Dendritic cell treated with granulocyte-macrophage colony-stimulating factor and Interleukin-4, amounts not matched to agents 40 ng/mL and 50 ng/mL, for 4 days (primary cell): ENCODE measurements at regions not wholly inside any gene's neighbourhood (a gene's known extent, or its start where the extent isn't known, plus 50 kb on each side); places are given as distances from the start of the nearest gene placed in this dataset.

Experiments
- H3K27ac Mint-ChIP-seq: one replicate; pipeline ENCODE4 v1.8.0; 2022; ENCODE audit warnings: mild to moderate bottlenecking, mixed read lengths
- H3K27me3 Mint-ChIP-seq: one replicate; pipeline ENCODE4 v1.8.0; 2022; ENCODE audit warnings: mild to moderate bottlenecking, mixed read lengths
- H3K36me3 Mint-ChIP-seq: one replicate; pipeline ENCODE4 v1.8.0; 2022; ENCODE audit warnings: low read depth, mixed read lengths
- H3K4me1 Mint-ChIP-seq: one replicate; pipeline ENCODE4 v1.8.0; 2022; ENCODE audit warnings: low read depth, mixed read lengths
- H3K4me3 Mint-ChIP-seq: one replicate; pipeline ENCODE4 v1.8.0; 2022; ENCODE audit warnings: mild to moderate bottlenecking, moderate library complexity, mixed read lengths
- H3K9me3 Mint-ChIP-seq: one replicate; pipeline ENCODE4 v1.8.0; 2022; ENCODE audit warnings: mixed read lengths
- intact Hi-C: fragments of 100-400 bp; cut with micrococcal nuclease; formaldehyde crosslinking; loops from one replicate; pipeline ENCODE4 v1.15.0; 2022

DNA sequence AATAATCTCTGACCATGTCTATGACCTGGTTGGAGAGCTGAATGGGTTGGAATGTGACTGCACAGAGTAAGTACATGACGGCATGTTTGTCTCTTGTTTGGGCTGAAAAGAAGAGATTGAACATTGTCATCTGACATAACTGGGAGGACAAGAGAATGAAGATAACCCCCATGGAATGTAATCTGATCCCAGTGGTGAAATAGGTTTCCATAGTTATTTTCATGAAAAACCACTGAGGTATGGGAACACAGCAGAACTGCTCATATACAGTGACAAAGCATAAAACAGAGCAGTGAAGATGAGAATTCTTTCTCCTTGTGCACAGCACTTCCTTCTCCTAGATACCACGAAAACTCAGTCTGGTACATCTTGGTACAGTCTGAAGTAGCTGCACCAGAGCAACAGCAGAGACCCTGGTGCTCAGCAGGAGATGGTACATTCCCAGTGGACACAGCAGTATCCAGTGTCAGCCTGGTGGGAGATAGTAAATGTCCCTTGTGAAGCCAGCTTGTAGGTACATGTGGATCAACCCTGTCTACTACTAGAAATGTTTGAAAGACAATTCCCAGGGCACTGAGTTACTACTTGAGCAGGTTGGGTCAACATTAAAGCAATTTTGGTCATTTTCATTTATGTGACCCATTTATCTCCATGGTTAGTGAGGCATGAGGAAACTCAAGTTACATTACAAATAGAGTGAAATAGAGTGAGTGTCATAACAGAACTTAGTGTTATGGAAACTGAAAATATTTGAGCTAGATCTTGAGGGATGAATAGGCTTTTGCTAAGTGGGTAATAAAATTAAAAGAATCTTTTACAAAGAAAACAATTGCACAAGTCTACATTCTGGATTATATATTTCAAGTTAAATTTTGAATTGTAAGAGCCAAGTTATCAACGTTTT, 178.3 kb downstream of the SUCNR1 start:
- peaks cover 6% of the 10 kb centered on the region for H3K4me1 Mint-ChIP-seq
- intact Hi-C loops, result no loop called here
- H3K36me3 Mint-ChIP-seq, result no peaks in the 10 kb centered on the region
- no peak overlapping the region for H3K4me3 Mint-ChIP-seq
- H3K27ac Mint-ChIP-seq, result no peak overlapping the region
- H3K9me3 Mint-ChIP-seq, result no peaks in the 10 kb centered on the region
- H3K27me3 Mint-ChIP-seq, result no peaks in the 10 kb centered on the region

DNA sequence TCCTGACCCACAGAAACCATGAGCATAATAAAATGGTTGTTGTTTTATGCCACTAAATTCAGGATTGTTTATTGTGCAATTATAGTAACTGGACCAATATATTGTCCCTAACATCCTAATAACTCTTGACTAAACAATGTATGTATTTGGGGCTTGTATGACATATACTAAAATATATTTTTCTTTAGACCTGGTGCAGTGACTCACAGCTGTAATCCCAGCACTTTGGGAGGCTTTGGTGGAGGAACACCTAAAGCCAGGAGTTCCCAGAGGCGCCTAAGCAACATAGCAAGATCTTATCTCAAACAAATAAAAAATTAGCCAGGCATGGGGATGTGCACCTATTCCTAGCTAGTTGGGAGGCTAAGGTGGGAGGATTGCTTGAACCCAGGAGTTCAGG, 180.4 kb downstream of the SUCNR1 start:
- peaks cover 6% of the 10 kb centered on the region for H3K4me1 Mint-ChIP-seq
- no peak overlapping the region for H3K27ac Mint-ChIP-seq
- H3K36me3 Mint-ChIP-seq, result no peaks in the 10 kb centered on the region
- no peak overlapping the region for H3K4me3 Mint-ChIP-seq
- no peaks in the 10 kb centered on the region for H3K27me3 Mint-ChIP-seq
- intact Hi-C loops, result no loop called here
- H3K9me3 Mint-ChIP-seq, result no peaks in the 10 kb centered on the region

DNA sequence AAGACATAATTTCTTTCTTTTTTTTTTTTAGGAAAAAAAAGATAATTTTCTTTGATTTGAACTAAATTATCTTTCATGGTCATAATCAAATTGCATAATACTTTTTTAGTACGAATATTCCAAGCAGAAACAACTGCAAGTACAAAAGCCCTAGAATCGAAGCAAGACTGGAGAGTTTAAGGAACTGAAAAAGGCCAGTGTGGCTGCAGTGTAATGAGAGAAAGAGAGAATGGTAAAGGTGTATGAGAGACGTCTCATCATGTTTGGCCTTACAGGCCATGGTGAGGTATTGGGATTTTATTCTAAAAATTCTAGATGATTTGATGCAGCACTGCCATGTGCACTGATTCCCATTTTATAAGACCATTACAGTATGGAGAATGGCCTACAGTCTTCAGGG, 180.9 kb downstream of the SUCNR1 start:
- Mint-ChIP-seq H3K27ac (no peak overlapping the region), H3K9me3 (no peaks in the 10 kb centered on the region), H3K4me3 (no peak overlapping the region), H3K4me1 (peaks cover 2% of the 10 kb centered on the region), H3K36me3 (no peaks in the 10 kb centered on the region), H3K27me3 (no peaks in the 10 kb centered on the region)
- intact Hi-C loops, result no loop called here

DNA sequence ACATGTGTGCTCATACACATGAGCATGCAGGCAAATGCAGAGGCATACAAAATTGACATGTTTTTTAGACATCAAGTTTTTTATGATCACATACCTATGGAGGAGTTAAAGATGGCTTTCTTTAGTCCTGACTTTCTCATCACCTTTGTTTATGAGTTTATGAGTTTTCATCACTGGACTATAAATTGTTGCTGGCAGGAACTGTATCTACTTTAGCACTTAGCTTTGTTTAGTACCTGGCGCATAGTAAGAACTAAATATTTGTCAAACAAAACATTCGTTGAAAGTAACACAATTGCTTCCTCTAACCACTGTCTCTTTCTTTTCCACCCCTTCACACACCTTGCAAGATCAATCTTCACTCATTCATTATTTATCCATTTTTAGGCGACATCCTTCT, 182.6 kb downstream of the SUCNR1 start:
- H3K27ac Mint-ChIP-seq, result no peak overlapping the region
- no peaks in the 10 kb centered on the region for H3K9me3 Mint-ChIP-seq
- intact Hi-C loops, result no loop called here
- H3K36me3 Mint-ChIP-seq, result no peaks in the 10 kb centered on the region
- no peaks in the 10 kb centered on the region for H3K4me1 Mint-ChIP-seq
- no peak overlapping the region for H3K4me3 Mint-ChIP-seq
- no peaks in the 10 kb centered on the region for H3K27me3 Mint-ChIP-seq

DNA sequence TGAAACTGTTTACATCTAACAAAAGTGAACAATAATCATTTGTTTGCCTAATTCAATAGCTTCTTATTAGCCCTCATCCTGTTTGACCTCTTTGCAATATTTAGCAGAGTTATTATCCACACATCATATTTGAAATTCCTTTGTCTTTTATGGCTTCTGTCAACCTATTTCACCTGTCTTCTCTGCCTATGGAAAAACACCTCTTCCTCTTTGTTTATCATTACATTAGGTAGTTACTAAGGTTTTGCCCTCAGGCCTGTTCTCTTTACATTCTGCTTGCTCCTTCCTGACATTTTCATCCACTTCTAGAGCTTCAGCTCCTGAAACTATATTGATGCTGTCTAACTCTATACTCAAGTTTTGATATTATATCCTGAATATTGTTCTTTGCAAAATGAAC, 183.0 kb downstream of the SUCNR1 start:
- Mint-ChIP-seq H3K27ac (no peak overlapping the region), H3K36me3 (no peaks in the 10 kb centered on the region), H3K4me3 (no peak overlapping the region), H3K4me1 (no peaks in the 10 kb centered on the region), H3K27me3 (no peaks in the 10 kb centered on the region), H3K9me3 (no peaks in the 10 kb centered on the region)
- intact Hi-C loops, result no loop called here

DNA sequence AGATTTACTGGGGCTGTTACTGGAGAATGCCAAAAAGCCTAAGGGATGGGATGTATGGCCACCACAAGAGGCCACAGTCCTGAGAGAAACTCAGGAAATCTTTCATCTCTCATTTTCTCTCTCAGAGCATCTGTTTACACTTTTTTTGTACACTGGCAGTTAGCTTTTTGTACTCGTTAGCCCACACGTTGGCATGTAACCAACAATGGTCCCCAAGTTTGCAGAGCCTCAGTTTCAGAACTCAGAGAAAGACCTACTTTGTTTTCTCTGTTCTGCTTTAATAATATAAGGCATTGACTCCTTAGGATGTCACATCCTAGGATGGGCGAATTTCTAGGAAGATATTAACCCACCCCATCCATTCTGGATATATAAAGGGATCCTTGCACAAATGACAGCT, 183.5 kb downstream of the SUCNR1 start:
- no peaks in the 10 kb centered on the region for H3K27me3 Mint-ChIP-seq
- no peak overlapping the region for H3K4me3 Mint-ChIP-seq
- intact Hi-C loops, result no loop called here
- H3K36me3 Mint-ChIP-seq, result no peaks in the 10 kb centered on the region
- H3K4me1 Mint-ChIP-seq, result no peaks in the 10 kb centered on the region
- no peaks in the 10 kb centered on the region for H3K9me3 Mint-ChIP-seq
- H3K27ac Mint-ChIP-seq, result no peak overlapping the region

DNA sequence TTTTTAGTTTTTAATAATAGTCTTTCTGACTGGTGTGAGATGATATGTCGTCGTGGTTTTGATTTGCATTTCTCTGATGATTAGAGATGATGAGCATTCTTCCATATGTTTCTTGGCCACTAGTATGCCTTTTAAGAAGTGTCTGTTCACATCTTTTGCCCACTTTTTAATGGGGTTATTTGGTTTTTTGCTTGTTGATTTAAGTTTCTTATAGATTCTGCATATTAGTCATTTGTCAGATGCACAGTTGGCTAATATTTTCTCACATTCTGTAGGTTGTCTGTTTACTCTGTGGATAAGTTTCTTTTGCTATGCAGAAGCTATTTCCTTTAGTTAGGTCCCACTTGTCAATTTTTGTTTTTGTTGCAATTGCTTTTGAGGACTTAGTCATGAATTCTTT, 185.4 kb downstream of the SUCNR1 start:
- intact Hi-C loops, result no loop called here
- no peaks in the 10 kb centered on the region for H3K9me3 Mint-ChIP-seq
- no peak overlapping the region for H3K4me3 Mint-ChIP-seq
- H3K36me3 Mint-ChIP-seq, result no peaks in the 10 kb centered on the region
- no peaks in the 10 kb centered on the region for H3K4me1 Mint-ChIP-seq
- no peak overlapping the region for H3K27ac Mint-ChIP-seq
- H3K27me3 Mint-ChIP-seq, result no peaks in the 10 kb centered on the region

DNA sequence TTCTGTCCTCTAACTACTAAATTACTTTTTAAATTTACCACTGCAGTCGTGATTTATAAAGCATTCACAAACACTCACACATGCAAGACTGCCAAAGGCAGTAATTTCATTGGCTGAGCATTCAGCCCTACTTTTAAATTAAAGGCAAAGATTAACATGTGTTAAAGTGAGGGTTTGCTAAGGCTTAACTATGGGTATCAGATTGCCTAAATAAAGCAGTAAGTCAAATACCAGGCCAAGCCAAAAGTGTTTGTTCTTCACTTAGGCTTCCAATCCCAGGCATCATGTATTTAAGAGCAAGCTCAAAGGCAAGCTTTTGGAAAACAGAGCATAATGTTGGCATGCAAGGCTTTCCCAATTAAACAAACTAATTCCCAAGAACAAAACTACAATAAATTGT, 187.3 kb downstream of the SUCNR1 start:
- H3K27me3 Mint-ChIP-seq, result no peaks in the 10 kb centered on the region
- intact Hi-C loops, result no loop called here
- no peak overlapping the region for H3K4me3 Mint-ChIP-seq
- H3K4me1 Mint-ChIP-seq, result no peaks in the 10 kb centered on the region
- no peaks in the 10 kb centered on the region for H3K36me3 Mint-ChIP-seq
- H3K27ac Mint-ChIP-seq, result no peak overlapping the region
- H3K9me3 Mint-ChIP-seq, result no peaks in the 10 kb centered on the region

DNA sequence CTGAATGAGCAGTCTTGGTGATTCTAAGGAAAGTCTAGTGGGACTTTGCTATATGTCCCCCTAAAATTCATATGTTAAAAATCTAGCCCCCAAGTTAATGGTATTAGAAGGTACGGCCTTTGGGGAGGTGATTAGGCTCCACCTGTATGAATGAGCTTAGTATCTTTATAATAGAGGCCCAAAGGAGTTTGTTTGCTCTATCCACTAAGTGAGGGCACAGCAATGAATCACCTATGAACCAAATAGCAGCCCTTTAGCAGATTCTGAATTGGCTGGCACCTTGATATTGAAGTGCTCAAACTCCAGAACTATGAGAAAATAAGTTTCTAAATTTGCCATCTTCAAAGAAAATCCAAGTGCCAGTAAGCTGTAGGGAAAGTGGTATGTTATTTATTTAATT, 187.9 kb downstream of the SUCNR1 start:
- no peaks in the 10 kb centered on the region for H3K36me3 Mint-ChIP-seq
- intact Hi-C loops, result no loop called here
- no peaks in the 10 kb centered on the region for H3K27me3 Mint-ChIP-seq
- no peak overlapping the region for H3K27ac Mint-ChIP-seq
- H3K9me3 Mint-ChIP-seq, result no peaks in the 10 kb centered on the region
- no peak overlapping the region for H3K4me3 Mint-ChIP-seq
- H3K4me1 Mint-ChIP-seq, result no peaks in the 10 kb centered on the region

DNA sequence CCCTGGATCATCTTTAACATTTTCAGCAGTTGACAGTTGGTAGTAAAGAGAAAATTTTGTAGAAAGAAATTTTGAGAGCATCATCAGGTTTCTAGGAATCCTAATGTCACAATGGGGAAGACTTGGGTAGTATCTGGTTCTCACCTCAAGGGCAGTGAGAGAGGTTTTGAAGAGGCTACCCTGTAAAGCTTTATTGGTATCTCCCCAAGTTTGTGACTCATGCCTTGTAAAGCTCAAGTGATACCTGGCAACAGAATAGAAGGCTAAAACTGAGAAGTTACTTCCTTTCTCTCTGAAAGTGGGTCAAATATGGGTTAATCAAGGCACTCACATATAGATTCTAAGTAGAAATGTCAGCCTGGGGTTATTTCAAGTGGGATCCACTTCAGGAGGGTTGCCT, 196.4 kb downstream of the SUCNR1 start:
- no peak overlapping the region for H3K27ac Mint-ChIP-seq
- no peaks in the 10 kb centered on the region for H3K4me1 Mint-ChIP-seq
- H3K4me3 Mint-ChIP-seq, result no peak overlapping the region
- H3K27me3 Mint-ChIP-seq, result no peaks in the 10 kb centered on the region
- no peaks in the 10 kb centered on the region for H3K9me3 Mint-ChIP-seq
- H3K36me3 Mint-ChIP-seq, result no peaks in the 10 kb centered on the region
- intact Hi-C loops, result loop anchor here (5.0 to 10.0 kb wide), 2 partner anchors 245 to 372 kb away; no protein-coding TSS in a partner anchor

DNA sequence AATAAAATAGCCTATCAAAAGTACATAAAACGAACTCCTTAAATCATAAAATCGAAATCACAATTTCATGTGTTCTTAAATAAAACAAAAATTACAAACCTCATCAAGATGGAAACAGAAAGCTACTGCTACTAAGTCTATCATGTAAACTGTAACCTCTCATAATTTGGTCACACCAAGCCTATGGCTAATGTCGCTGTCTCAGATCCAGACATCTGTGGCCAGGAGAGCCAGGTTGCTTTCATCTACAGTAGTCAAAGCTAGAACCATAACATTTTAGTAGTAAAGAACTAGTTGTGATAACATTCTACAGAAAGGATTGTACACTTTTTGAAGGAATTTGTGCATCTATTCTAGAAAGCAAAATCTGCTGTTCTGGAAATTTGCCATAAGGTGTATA, 197.4 kb upstream of the MBNL1 start:
- H3K36me3 Mint-ChIP-seq, result no peaks in the 10 kb centered on the region
- H3K4me3 Mint-ChIP-seq, result no peak overlapping the region
- H3K27ac Mint-ChIP-seq, result no peak overlapping the region
- intact Hi-C loops, result loop anchor here (5.0 to 10.0 kb wide), 2 partner anchors 243 to 371 kb away; no protein-coding TSS in a partner anchor
- H3K9me3 Mint-ChIP-seq, result no peaks in the 10 kb centered on the region
- no peaks in the 10 kb centered on the region for H3K4me1 Mint-ChIP-seq
- no peaks in the 10 kb centered on the region for H3K27me3 Mint-ChIP-seq

DNA sequence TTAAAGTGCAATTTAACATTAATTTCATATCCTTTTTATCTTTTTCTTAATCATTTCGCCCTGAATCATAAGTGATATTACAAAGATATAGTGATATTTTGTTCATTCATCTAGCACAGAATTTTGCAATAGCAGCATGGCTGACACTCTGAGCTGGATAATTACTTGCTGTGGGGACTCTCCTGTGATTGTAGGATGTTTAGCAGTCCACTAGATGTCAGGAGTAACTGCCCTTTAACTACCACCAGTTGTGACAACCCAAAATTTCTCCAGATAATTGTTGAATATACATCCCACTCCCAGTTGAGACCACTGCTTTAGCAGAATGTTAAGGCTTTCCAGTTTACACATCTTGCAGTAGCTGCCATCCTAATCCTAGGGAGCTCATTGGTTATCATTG, 196.8 kb upstream of the MBNL1 start:
- no peak overlapping the region for H3K4me3 Mint-ChIP-seq
- intact Hi-C loops, result loop anchor here (2.0 to 10.0 kb wide), 3 partner anchors 243 to 401 kb away; no protein-coding TSS in a partner anchor
- no peaks in the 10 kb centered on the region for H3K9me3 Mint-ChIP-seq
- H3K36me3 Mint-ChIP-seq, result no peaks in the 10 kb centered on the region
- no peak overlapping the region for H3K27ac Mint-ChIP-seq
- H3K27me3 Mint-ChIP-seq, result no peaks in the 10 kb centered on the region
- no peaks in the 10 kb centered on the region for H3K4me1 Mint-ChIP-seq

DNA sequence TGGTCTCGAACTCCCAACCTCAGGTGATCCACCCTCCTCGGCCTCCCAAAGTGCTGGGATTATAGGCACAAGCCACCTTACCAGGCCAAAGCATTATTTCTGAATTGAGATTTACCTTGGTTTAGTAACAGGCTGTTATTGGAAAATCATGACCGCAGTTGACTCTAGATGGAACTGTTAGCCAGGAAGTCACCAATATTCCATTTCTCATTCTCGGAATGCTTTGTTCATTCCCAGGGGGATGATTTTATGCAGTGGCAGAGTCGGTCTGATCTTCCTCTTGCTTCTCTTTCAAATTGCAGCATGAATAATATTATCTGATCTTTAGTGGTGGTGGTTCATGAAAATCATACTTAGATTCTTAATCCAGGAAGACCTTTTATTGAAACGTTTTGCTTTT, 195.5 kb upstream of the MBNL1 start:
- Mint-ChIP-seq H3K27ac (no peak overlapping the region), H3K36me3 (no peaks in the 10 kb centered on the region), H3K4me1 (no peaks in the 10 kb centered on the region), H3K4me3 (no peak overlapping the region), H3K27me3 (no peaks in the 10 kb centered on the region), H3K9me3 (no peaks in the 10 kb centered on the region)
- intact Hi-C loops, result loop anchor here (2.0 to 10.0 kb wide), 3 partner anchors 242 to 400 kb away; no protein-coding TSS in a partner anchor

DNA sequence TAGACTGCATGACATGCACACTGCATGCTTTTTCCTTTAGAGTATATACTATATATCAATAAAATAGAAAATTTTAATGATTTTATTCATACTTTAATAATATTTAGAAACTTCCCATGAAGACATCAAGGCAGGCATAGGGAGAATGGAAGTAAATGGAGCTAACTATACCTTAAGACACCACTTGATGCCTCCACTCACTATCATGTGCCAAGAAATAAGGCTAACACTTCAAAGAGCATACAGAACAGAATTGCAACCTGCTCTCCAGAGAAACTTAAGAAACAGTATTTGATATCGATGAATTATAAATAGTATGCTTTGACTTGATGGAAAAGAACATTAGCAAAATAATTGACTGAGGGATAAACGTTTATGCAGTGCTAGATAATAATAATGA, 192.6 kb upstream of the MBNL1 start:
- Mint-ChIP-seq H3K27ac (no peak overlapping the region), H3K36me3 (no peaks in the 10 kb centered on the region), H3K4me1 (no peaks in the 10 kb centered on the region), H3K9me3 (peaks cover 10% of the 10 kb centered on the region), H3K4me3 (no peak overlapping the region), H3K27me3 (no peaks in the 10 kb centered on the region)
- intact Hi-C loops, result loop anchor here (10.0 kb wide), 1 partner anchor 239 kb away; no protein-coding TSS in a partner anchor

DNA sequence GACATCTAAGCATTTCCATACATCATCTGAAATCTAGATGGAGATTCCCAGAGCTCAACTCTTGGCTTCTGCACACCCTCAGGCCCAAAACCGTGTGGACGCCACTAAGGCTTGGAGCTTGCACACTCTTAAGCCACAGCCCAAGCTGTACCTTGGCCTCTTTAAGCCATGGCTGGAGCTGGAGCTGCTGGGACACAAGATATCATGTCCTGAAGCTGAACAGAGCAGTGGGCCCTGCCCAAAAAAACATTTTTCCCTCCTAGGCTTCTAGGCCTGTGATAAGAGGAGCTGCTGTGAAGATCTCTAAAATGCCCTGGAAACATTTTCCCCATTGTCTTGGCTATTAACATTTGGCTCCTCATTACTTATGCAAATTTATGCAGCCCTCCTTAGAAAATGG, 188.7 kb upstream of the MBNL1 start:
- H3K4me3 Mint-ChIP-seq, result no peak overlapping the region
- peaks cover 12% of the 10 kb centered on the region for H3K9me3 Mint-ChIP-seq
- no peaks in the 10 kb centered on the region for H3K27me3 Mint-ChIP-seq
- no peak overlapping the region for H3K27ac Mint-ChIP-seq
- H3K36me3 Mint-ChIP-seq, result no peaks in the 10 kb centered on the region
- intact Hi-C loops, result loop anchor here (10.0 kb wide), 1 partner anchor 235 kb away; no protein-coding TSS in a partner anchor
- H3K4me1 Mint-ChIP-seq, result no peaks in the 10 kb centered on the region
